ENCODE measurements at regions not wholly inside any gene's neighbourhood (a gene's known extent, or its start where the extent isn't known, plus 50 kb on each side); places are given as distances from the start of the nearest gene placed in this dataset.

- TF ChIP-seq EZH2 (IDR thresholded peaks at IDR 0.05; ENCODE audit: borderline replicate concordance, low read length) (no peak), CTCF (IDR thresholded peaks at IDR 0.05; ENCODE audit: low read length) (no peak)
- Histone ChIP-seq H4K20me1 (ENCODE audit: insufficient read depth, low read length) (no peaks in the 10 kb centered on the region), H3K4me1 (ENCODE audit: insufficient read depth, low read length, severe bottlenecking) (no peaks in the 10 kb centered on the region), H3K36me3 (ENCODE audit: insufficient read depth, low read length) (no peaks in the 10 kb centered on the region), H3K9me3 (ENCODE audit: low read length) (no peaks in the 10 kb centered on the region), H3K4me3 (ENCODE audit: low read depth, low read length, poor library complexity, severe bottlenecking) (no peak overlapping the region), H3K79me2 (ENCODE audit: insufficient read depth, low read length) (no peaks in the 10 kb centered on the region), H3K9ac (ENCODE audit: low read length) (no peak overlapping the region), H3F3A (ENCODE audit: insufficient read depth, low read length) (no peaks in the 10 kb centered on the region), H3K9me2 (ENCODE audit: low read depth, low read length) (no peaks in the 10 kb centered on the region), H3K27me3 (ENCODE audit: insufficient read depth, low read length) (no peaks in the 10 kb centered on the region), H3K27ac (ENCODE audit: low read depth, low read length, poor library complexity, severe bottlenecking) (no peak overlapping the region), H2AFZ (ENCODE audit: low read length) (no peak overlapping the region), H3K4me2 (ENCODE audit: low read length) (no peak overlapping the region)
Observed at GRCh38 chr18:34623557-34623956, 86.5 kb upstream of the DTNA start.

GRCh38 chr18:34624551-34624950 is 85.5 kb upstream of the DTNA start:
- no peak overlapping the region for H3K4me3 ChIP-seq (ENCODE audit: low read depth, low read length, poor library complexity, severe bottlenecking)
- H3K27me3 ChIP-seq (ENCODE audit: insufficient read depth, low read length), result no peaks in the 10 kb centered on the region
- no peaks in the 10 kb centered on the region for H3K9me2 ChIP-seq (ENCODE audit: low read depth, low read length)
- no peaks in the 10 kb centered on the region for H3K4me1 ChIP-seq (ENCODE audit: insufficient read depth, low read length, severe bottlenecking)
- no peak overlapping the region for H3K27ac ChIP-seq (ENCODE audit: low read depth, low read length, poor library complexity, severe bottlenecking)
- H3K9ac ChIP-seq (ENCODE audit: low read length), result no peak overlapping the region
- H3K9me3 ChIP-seq (ENCODE audit: low read length), result no peaks in the 10 kb centered on the region
- no peaks in the 10 kb centered on the region for H3K36me3 ChIP-seq (ENCODE audit: insufficient read depth, low read length)
- TF ChIP-seq EZH2 (IDR thresholded peaks at IDR 0.05; ENCODE audit: borderline replicate concordance, low read length) (no peak), CTCF (IDR thresholded peaks at IDR 0.05; ENCODE audit: low read length) (no peak)
- no peak overlapping the region for H3K4me2 ChIP-seq (ENCODE audit: low read length)
- no peaks in the 10 kb centered on the region for H3F3A ChIP-seq (ENCODE audit: insufficient read depth, low read length)
- H4K20me1 ChIP-seq (ENCODE audit: insufficient read depth, low read length), result no peaks in the 10 kb centered on the region
- no peak overlapping the region for H2AFZ ChIP-seq (ENCODE audit: low read length)
- no peaks in the 10 kb centered on the region for H3K79me2 ChIP-seq (ENCODE audit: insufficient read depth, low read length)

GRCh38 chr18:34626404-34627136 is 83.5 kb upstream of the DTNA start:
- Histone ChIP-seq H3K4me3 (ENCODE audit: low read depth, low read length, poor library complexity, severe bottlenecking) (no peak overlapping the region), H3K36me3 (ENCODE audit: insufficient read depth, low read length) (no peaks in the 10 kb centered on the region), H3K79me2 (ENCODE audit: insufficient read depth, low read length) (no peaks in the 10 kb centered on the region), H3K27me3 (ENCODE audit: insufficient read depth, low read length) (no peaks in the 10 kb centered on the region), H3F3A (ENCODE audit: insufficient read depth, low read length) (no peaks in the 10 kb centered on the region), H2AFZ (ENCODE audit: low read length) (no peak overlapping the region), H3K4me2 (ENCODE audit: low read length) (no peak overlapping the region), H3K27ac (ENCODE audit: low read depth, low read length, poor library complexity, severe bottlenecking) (no peak overlapping the region), H3K9me3 (ENCODE audit: low read length) (no peaks in the 10 kb centered on the region), H3K9me2 (ENCODE audit: low read depth, low read length) (no peaks in the 10 kb centered on the region), H4K20me1 (ENCODE audit: insufficient read depth, low read length) (no peaks in the 10 kb centered on the region), H3K9ac (ENCODE audit: low read length) (no peak overlapping the region), H3K4me1 (ENCODE audit: insufficient read depth, low read length, severe bottlenecking) (no peaks in the 10 kb centered on the region)
- TF ChIP-seq EZH2 (IDR thresholded peaks at IDR 0.05; ENCODE audit: borderline replicate concordance, low read length) (no peak), CTCF (IDR thresholded peaks at IDR 0.05; ENCODE audit: low read length) (no peak)
